ENCODE measurements at regions not wholly inside any gene's neighbourhood (a gene's known extent, or its start where the extent isn't known, plus 50 kb on each side); places are given as distances from the start of the nearest gene placed in this dataset.

GRCh38 chr10:36188080-36188453, 546.0 kb upstream of the FZD8 start:
- H3K23ac ChIP-seq (ENCODE audit: low read depth, low read length): no peak overlapping the region
- no peak overlapping the region for H2AK5ac ChIP-seq (ENCODE audit: low read depth, low read length)
- H2BK120ac ChIP-seq (ENCODE audit: low read depth, low read length): no peak overlapping the region
- no peak overlapping the region for H4K5ac ChIP-seq (ENCODE audit: low read depth, low read length)
- H3K4ac ChIP-seq (ENCODE audit: low read depth, low read length): no peak overlapping the region
- H3K4me1 ChIP-seq (ENCODE audit: control insufficient read depth, insufficient read depth, low read length): 0 out of 2 replicates have a peak, but pooled peaks cover 2% of the 10 kb centered on the region
- H3K18ac ChIP-seq (ENCODE audit: low read depth, low read length): peak overlapping the region; percentile 46; the same call in 1 of the 2 replicates
- peak overlapping the region; percentile 28; the same call in 1 of the 2 replicates for H3K4me2 ChIP-seq (ENCODE audit: low read depth, low read length)
- intact Hi-C loops (cut with micrococcal nuclease): no loop called here
- no peaks in the 10 kb centered on the region for H3K27me3 ChIP-seq (ENCODE audit: control insufficient read depth, insufficient read depth, low read length)
- H2BK20ac ChIP-seq (ENCODE audit: low read depth, low read length): no peak overlapping the region
- no peak overlapping the region for H3K56ac ChIP-seq (ENCODE audit: extremely low read depth, insufficient read depth, low read length)
- no peak overlapping the region for H3K9ac ChIP-seq (ENCODE audit: low read depth, low read length)
- no peak overlapping the region for H4K91ac ChIP-seq (ENCODE audit: insufficient read depth, low read depth, low read length)
- H2AFZ ChIP-seq (replicated peaks; ENCODE audit: low read length, poor library complexity): peak overlapping the region; percentile 74
- no peaks in the 10 kb centered on the region for H3K36me3 ChIP-seq (ENCODE audit: control insufficient read depth, insufficient read depth, low read length)
- H3K9me1 ChIP-seq (ENCODE audit: insufficient read depth, low read length): no peaks in the 10 kb centered on the region
- in situ Hi-C loops (cut with MboI; ENCODE audit: low sequenced_read_pairs): no loop called here
- no peak overlapping the region for H3K14ac ChIP-seq (replicated peaks; ENCODE audit: low read depth, low read length)
- ATAC-seq (ENCODE audit: low read depth): no peak
- H3K27ac ChIP-seq (ENCODE audit: insufficient read depth, low read length): no peak overlapping the region
- H4K8ac ChIP-seq (ENCODE audit: low read depth in 2 of 2, low read length in 2 of 2): no peak overlapping the region; a peak in 1 of 4 replicates
- DNase-seq: no peak
- dilution Hi-C loops (cut with HindIII; ENCODE audit: low sequenced_read_pairs, unreplicated experiment): no loop called here
- peaks cover 7% of the 10 kb centered on the region for H3K9me3 ChIP-seq (ENCODE audit: control insufficient read depth, insufficient read depth, low read length)
- BruUV-seq (replicated peaks): no TSS peak
- no peak overlapping the region for H2BK5ac ChIP-seq (ENCODE audit: low read depth, low read length, poor library complexity, severe bottlenecking)
- CTCF ChIA-PET: no interaction called here
- POLR2A ChIA-PET (ENCODE audit: unreplicated experiment): no interaction called here
- H2AK9ac ChIP-seq (replicated peaks; ENCODE audit: low read depth, low read length, poor library complexity): no peak overlapping the region
- TF ChIP-seq SMC3 (IDR thresholded peaks at IDR 0.05; ENCODE audit: low read depth, low read length) (no peak), CHD1 (IDR thresholded peaks at IDR 0.05; ENCODE audit: low read depth, low read length) (no peak), USF2 (IDR thresholded peaks at IDR 0.05; ENCODE audit: low read depth, low read length) (no peak), RCOR1 (IDR thresholded peaks at IDR 0.05; ENCODE audit: insufficient replicate concordance, low read length) (no peak), FOS (IDR thresholded peaks at IDR 0.05; ENCODE audit: low read depth, low read length) (no peak), RAD21 (IDR thresholded peaks at IDR 0.05; ENCODE audit: low read length) (no peak), POLR2A (IDR thresholded peaks at IDR 0.05; ENCODE audit: low read depth, low read length) (no peak), BHLHE40 (IDR thresholded peaks at IDR 0.05; ENCODE audit: low read depth, low read length) (no peak), CTCF (conservative IDR thresholded peaks at IDR 0.05; ENCODE audit: low read depth, low read length) (no peak), MAZ (IDR thresholded peaks at IDR 0.05; ENCODE audit: borderline replicate concordance, low read depth, low read length) (no peak), RFX5 (IDR thresholded peaks at IDR 0.05; ENCODE audit: low read depth, low read length) (no peak), MXI1 (IDR thresholded peaks at IDR 0.05; ENCODE audit: borderline replicate concordance, low read depth, low read length) (no peak), ELK1 (IDR thresholded peaks at IDR 0.05; ENCODE audit: borderline replicate concordance, low read depth, low read length) (no peak), NFE2L2 (IDR thresholded peaks at IDR 0.05; ENCODE audit: low read depth, low read length) (no peak)
- H4K20me1 ChIP-seq (ENCODE audit: insufficient read depth, low read length): no peaks in the 10 kb centered on the region
- H2BK15ac ChIP-seq (ENCODE audit: low read depth, low read length): no peak overlapping the region
- whole genome bisulfite sequencing, 2 experiments (ENCODE audit: extremely low coverage in 2 of 2, insufficient read length in 1 of 2): no CpG with 5 or more reads among the region's 8 CpGs
- no peaks in the 10 kb centered on the region for H3K79me1 ChIP-seq (ENCODE audit: low read depth in 1 of 2, low read length in 2 of 2)
- H3K4me3 ChIP-seq (ENCODE audit: insufficient read depth, low read depth, low read length): no peak overlapping the region

All from IMR-90 (cell line).